PC-9 (cell line): ENCODE measurements at regions not wholly inside any gene's neighbourhood (a gene's known extent, or its start where the extent isn't known, plus 50 kb on each side); places are given as distances from the start of the nearest gene placed in this dataset.
"Not testable (repeated sequence)": the region's sequence is repeated elsewhere in the genome, so short reads cannot be mapped to it uniquely, and the experiment has no call there.

Experiments
- BruUV-seq: library from RNA; stranded (reverse); fragments of 400-500 nt; replicated peaks from 2 replicates; lab custom pipeline; 2021; lab: Mats Ljungman, UMichigan
- CTCF ChIA-PET: fragments of 300-600 bp; sonication (Branson Sonifier 250); formaldehyde crosslinking; loops from one replicate; lab custom pipeline; 2022; ENCODE audit warnings: antibody characterized with exemption; lab: Charles Lee
- POLR2A ChIA-PET: fragments of 300-600 bp; sonication (Branson Sonifier 250); formaldehyde crosslinking; loops from one replicate; lab custom pipeline; 2022; ENCODE audit warnings: antibody characterized with exemption; ENCODE audit not compliant: unreplicated experiment; lab: Charles Lee
- DNase-seq, 2 experiments: peaks; one replicate each; pipeline versions ENCODE4 v3.0.0 to v3.0.0-alpha.2; 2015 to 2022; ENCODE audit warnings: mixed read lengths in 1 of 2
- H2AFZ ChIP-seq: fragments of 200-600 bp; sonication (generic); 2 replicates; pipeline ENCODE4 v1.8.1; 2017; ENCODE audit warnings: antibody characterized with exemption
- H3F3A ChIP-seq: fragments of 200-600 bp; sonication (generic); 2 replicates; pipeline ENCODE4 v1.8.1; 2017; ENCODE audit warnings: antibody characterized with exemption, mild to moderate bottlenecking, low read depth; ENCODE audit not compliant: insufficient read depth
- H3K27ac ChIP-seq: fragments of 200-600 bp; sonication (generic); 2 replicates; pipeline ENCODE4 v1.6.1; 2016; ENCODE audit warnings: mixed run types
- H3K27me3 ChIP-seq: fragments of 200-600 bp; sonication (generic); 2 replicates; pipeline ENCODE4 v1.6.1; 2016; ENCODE audit warnings: low read depth, mixed run types; ENCODE audit not compliant: insufficient read depth
- H3K36me3 ChIP-seq: fragments of 200-600 bp; sonication (generic); 2 replicates; pipeline ENCODE4 v1.6.1; 2016; ENCODE audit warnings: low read depth, mixed run types
- H3K4me1 ChIP-seq: fragments of 200-600 bp; sonication (generic); replicated peaks from 2 replicates; pipeline ENCODE4 v1.6.1; 2016; ENCODE audit warnings: mixed run types; ENCODE audit not compliant: insufficient read depth
- H3K4me2 ChIP-seq: fragments of 200-600 bp; sonication (generic); 2 replicates; pipeline ENCODE4 v1.6.1; 2017; ENCODE audit warnings: mixed run types
- H3K4me3 ChIP-seq: fragments of 200-600 bp; sonication (generic); 2 replicates; pipeline ENCODE4 v1.6.1; 2016; ENCODE audit warnings: mixed run types
- H3K79me2 ChIP-seq: fragments of 200-600 bp; sonication (generic); 2 replicates; pipeline ENCODE4 v1.6.1; 2017; ENCODE audit warnings: low read depth, mixed run types
- H3K9me2 ChIP-seq: fragments of 200-600 bp; sonication (generic); 2 replicates; pipeline ENCODE4 v1.8.1; 2017; ENCODE audit warnings: mild to moderate bottlenecking; ENCODE audit not compliant: insufficient read depth
- H3K9me3 ChIP-seq: fragments of 200-600 bp; sonication (generic); 2 replicates; pipeline ENCODE4 v1.8.1; 2016; ENCODE audit warnings: low read depth; ENCODE audit not compliant: insufficient read depth
- H4K20me1 ChIP-seq: fragments of 200-600 bp; sonication (generic); 2 replicates; pipeline ENCODE4 v1.8.1; 2017; ENCODE audit not compliant: insufficient read depth
- EZH2 ChIP-seq: fragments of 200-600 bp; sonication (generic); IDR thresholded peaks from 2 replicates; pipeline ENCODE4 v1.8.0; 2017; ENCODE audit warnings: antibody characterized with exemption, low read depth
- intact Hi-C: fragments of 100-400 bp; cut with micrococcal nuclease; formaldehyde crosslinking; loops from one replicate; pipeline ENCODE4 v1.10.0; 2022; ENCODE audit not compliant: unreplicated experiment
- TF ChIP-seq, protein P1 (sequence below): fragments of 200-600 bp; sonication (generic); conservative IDR thresholded peaks from 2 replicates; pipeline ENCODE4 v1.6.1; 2017; ENCODE audit warnings: mixed run types, antibody characterized with exemption, mild to moderate bottlenecking, moderate library complexity

DNA sequence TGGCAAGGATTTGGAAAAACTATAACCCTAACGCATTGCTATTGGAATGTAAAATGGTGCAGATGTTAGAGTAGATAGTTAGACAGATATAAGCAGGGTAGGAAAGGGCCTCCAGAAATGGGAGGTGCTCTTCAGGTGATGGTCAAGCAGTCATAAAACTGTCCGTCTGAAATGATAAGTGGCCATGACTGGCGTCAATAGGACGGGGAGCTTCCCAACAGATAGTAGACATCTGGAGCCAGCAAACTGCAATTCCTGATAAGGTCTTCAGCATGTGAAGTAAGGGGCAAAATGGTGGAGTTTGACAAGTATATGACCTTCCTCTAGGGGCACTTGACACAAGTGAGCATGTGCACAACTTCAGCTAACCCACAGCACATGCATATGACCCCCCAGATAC, 250.4 kb downstream of the MAGEB5 start:
- TF ChIP-seq, protein P1, sequence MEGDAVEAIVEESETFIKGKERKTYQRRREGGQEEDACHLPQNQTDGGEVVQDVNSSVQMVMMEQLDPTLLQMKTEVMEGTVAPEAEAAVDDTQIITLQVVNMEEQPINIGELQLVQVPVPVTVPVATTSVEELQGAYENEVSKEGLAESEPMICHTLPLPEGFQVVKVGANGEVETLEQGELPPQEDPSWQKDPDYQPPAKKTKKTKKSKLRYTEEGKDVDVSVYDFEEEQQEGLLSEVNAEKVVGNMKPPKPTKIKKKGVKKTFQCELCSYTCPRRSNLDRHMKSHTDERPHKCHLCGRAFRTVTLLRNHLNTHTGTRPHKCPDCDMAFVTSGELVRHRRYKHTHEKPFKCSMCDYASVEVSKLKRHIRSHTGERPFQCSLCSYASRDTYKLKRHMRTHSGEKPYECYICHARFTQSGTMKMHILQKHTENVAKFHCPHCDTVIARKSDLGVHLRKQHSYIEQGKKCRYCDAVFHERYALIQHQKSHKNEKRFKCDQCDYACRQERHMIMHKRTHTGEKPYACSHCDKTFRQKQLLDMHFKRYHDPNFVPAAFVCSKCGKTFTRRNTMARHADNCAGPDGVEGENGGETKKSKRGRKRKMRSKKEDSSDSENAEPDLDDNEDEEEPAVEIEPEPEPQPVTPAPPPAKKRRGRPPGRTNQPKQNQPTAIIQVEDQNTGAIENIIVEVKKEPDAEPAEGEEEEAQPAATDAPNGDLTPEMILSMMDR = no peak
- TF ChIP-seq EZH2 = no peak
- H3K27me3 ChIP-seq = no peaks in the 10 kb centered on the region
- intact Hi-C loops = no loop called here
- no peak overlapping the region for H3K4me2 ChIP-seq
- H3K27ac ChIP-seq = no peak overlapping the region
- H3K36me3 ChIP-seq = no peaks in the 10 kb centered on the region
- BruUV-seq = no TSS peak
- H3F3A ChIP-seq = no peaks in the 10 kb centered on the region
- ChIA-PET POLR2A (no interaction called here), CTCF (no interaction called here)
- H3K4me3 ChIP-seq = no peak overlapping the region
- no peaks in the 10 kb centered on the region for H4K20me1 ChIP-seq
- DNase-seq = no peak
- H2AFZ ChIP-seq = no peak overlapping the region
- H3K79me2 ChIP-seq = no peaks in the 10 kb centered on the region
- no peaks in the 10 kb centered on the region for H3K9me3 ChIP-seq
- H3K4me1 ChIP-seq = no peaks in the 10 kb centered on the region
- no peaks in the 10 kb centered on the region for H3K9me2 ChIP-seq

GRCh38 chrX:26445288-26445687, 229.3 kb downstream of the MAGEB5 start:
- no peak for TF ChIP-seq EZH2
- TF ChIP-seq, protein P1 = no peak

DNA sequence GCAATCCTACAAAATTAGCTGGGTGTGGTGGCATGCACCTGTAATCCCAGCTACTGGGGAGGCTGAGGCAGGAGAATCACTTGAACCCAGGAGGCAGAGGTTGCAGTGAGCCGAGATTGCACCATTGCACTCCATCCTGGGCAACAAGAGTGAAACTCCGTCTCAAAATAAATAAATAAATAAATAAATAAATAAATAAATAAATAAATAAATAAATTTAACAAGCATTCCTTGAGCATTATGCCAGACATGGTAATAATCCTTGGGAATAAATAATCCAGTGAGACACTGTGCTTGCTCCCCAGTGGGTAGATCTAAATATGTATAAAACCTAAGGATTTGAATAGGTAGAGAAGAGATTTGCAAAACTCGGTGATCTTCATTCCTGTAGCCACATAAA, 228.4 kb downstream of the MAGEB5 start:
- H3K36me3 ChIP-seq, intact Hi-C loops, H3K9me3 ChIP-seq, H3K27ac ChIP-seq, DNase-seq, H4K20me1 ChIP-seq, H3K4me3 ChIP-seq, H3K27me3 ChIP-seq, BruUV-seq, H3K4me2 ChIP-seq, H3K79me2 ChIP-seq, POLR2A ChIA-PET, H3F3A ChIP-seq, H2AFZ ChIP-seq, CTCF ChIA-PET, H3K9me2 ChIP-seq, H3K4me1 ChIP-seq: not testable (repeated sequence)

More at GRCh38 chrX:26445288-26445687, 229.3 kb downstream of the MAGEB5 start:
- Histone ChIP-seq H3K27me3 (no peaks in the 10 kb centered on the region), H3K79me2 (no peaks in the 10 kb centered on the region), H3F3A (no peaks in the 10 kb centered on the region), H3K36me3 (no peaks in the 10 kb centered on the region), H3K4me1 (no peaks in the 10 kb centered on the region), H3K9me3 (no peaks in the 10 kb centered on the region), H2AFZ (no peak overlapping the region), H3K4me2 (no peak overlapping the region), H3K4me3 (no peak overlapping the region), H3K9me2 (no peaks in the 10 kb centered on the region), H4K20me1 (no peaks in the 10 kb centered on the region), H3K27ac (no peak overlapping the region)
- intact Hi-C loops = no loop called here
- ChIA-PET POLR2A (no interaction called here), CTCF (no interaction called here)
- no TSS peak for BruUV-seq
- no peak for DNase-seq

DNA sequence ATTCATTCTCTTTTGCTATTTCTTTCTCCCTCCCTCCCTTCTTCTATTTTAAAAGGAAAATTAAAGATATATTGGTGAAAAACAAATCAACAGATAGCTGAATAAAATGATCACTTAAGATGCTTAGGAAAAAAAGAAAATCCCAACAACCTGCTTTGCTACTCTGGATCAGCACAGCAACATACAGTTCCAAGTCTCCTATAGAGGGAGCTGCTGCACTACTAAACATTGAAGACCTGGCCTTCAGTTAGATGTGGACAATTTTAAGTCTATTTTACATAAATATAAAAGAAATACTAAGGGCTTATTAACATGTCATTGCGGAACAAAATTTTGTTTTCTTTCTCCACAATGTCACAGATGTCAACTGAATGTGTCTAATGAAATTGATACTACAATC, 226.4 kb downstream of the MAGEB5 start:
- no TSS peak for BruUV-seq
- H3K36me3 ChIP-seq = no peaks in the 10 kb centered on the region

More for the DNA sequence above, 226.4 kb downstream of the MAGEB5 start:
- Histone ChIP-seq H3K4me1 (no peaks in the 10 kb centered on the region), H3K4me2 (no peak overlapping the region), H3K9me3 (no peaks in the 10 kb centered on the region), H3K4me3 (no peak overlapping the region), H4K20me1 (no peaks in the 10 kb centered on the region), H2AFZ (no peak overlapping the region), H3K27me3 (no peaks in the 10 kb centered on the region), H3K9me2 (no peaks in the 10 kb centered on the region), H3F3A (no peaks in the 10 kb centered on the region), H3K27ac (no peak overlapping the region), H3K79me2 (no peaks in the 10 kb centered on the region)
- intact Hi-C loops = no loop called here
- CTCF ChIA-PET = no interaction called here
- POLR2A ChIA-PET = no interaction called here
- TF ChIP-seq, protein P1 = peak; percentile 51
- TF ChIP-seq EZH2 = no peak
- no peak for DNase-seq
